HepG2 (cell line): ENCODE measurements at regions not wholly inside any gene's neighbourhood (a gene's known extent, or its start where the extent isn't known, plus 50 kb on each side); places are given as distances from the start of the nearest gene placed in this dataset.

ENCODE experiments used
- ATF3 ChIP-seq: sonication (generic); formaldehyde crosslinking; IDR thresholded peaks from 2 replicates; pipeline ENCODE4 v1.4.0; 2020; ENCODE audit warnings: missing genetic modification reagents
- ATF4 ChIP-seq, 2 experiments: fragments of 450-650 bp in 1 of 2; sonication (generic) in 1 of 2; formaldehyde crosslinking; IDR thresholded peaks; 2 replicates each; pipeline versions ENCODE4 v1.5.0 to v1.8.0; 2020 to 2022; ENCODE audit warnings: mild to moderate bottlenecking in 1 of 2, missing genetic modification reagents in 1 of 2
- FOXJ3 ChIP-seq: sonication (generic); formaldehyde crosslinking; IDR thresholded peaks from 2 replicates; pipeline ENCODE4 v1.4.0; 2020; ENCODE audit warnings: missing genetic modification reagents, mild to moderate bottlenecking, borderline replicate concordance
- JUNB ChIP-seq: sonication (generic); formaldehyde crosslinking; IDR thresholded peaks from 2 replicates; pipeline ENCODE4 v1.8.0; 2022; ENCODE audit warnings: missing genetic modification reagents, mild to moderate bottlenecking, borderline replicate concordance
- NFE2L2 ChIP-seq: fragments of 150-350 bp; IDR thresholded peaks from 2 replicates; pipeline ENCODE4 v1.6.1; 2014; ENCODE audit warnings: low read length
- NFIC ChIP-seq: IDR thresholded peaks from 2 replicates; pipeline ENCODE4 v1.6.1; 2012; ENCODE audit warnings: mild to moderate bottlenecking, low read length, inconsistent platforms
- UBTF ChIP-seq: sonication (generic); formaldehyde crosslinking; IDR thresholded peaks from 2 replicates; pipeline ENCODE4 v1.4.0; 2020; ENCODE audit warnings: mild to moderate bottlenecking, missing genetic modification reagents
- ZBTB40 ChIP-seq, 2 experiments: fragments of 450-650 bp in 1 of 2; sonication (generic) in 1 of 2; formaldehyde crosslinking in 1 of 2; IDR thresholded peaks; 2 replicates each; pipeline versions ENCODE4 v1.6.1 to v1.8.0; 2016 to 2022; ENCODE audit warnings: antibody characterized with exemption in 1 of 2, mild to moderate bottlenecking in 1 of 2, missing genetic modification reagents in 1 of 2
- ZBTB49 ChIP-seq: sonication (generic); formaldehyde crosslinking; IDR thresholded peaks from 2 replicates; pipeline ENCODE4 v1.4.0; 2020; ENCODE audit warnings: missing genetic modification reagents, borderline replicate concordance
- ZFP41 ChIP-seq: sonication (generic); formaldehyde crosslinking; IDR thresholded peaks from 2 replicates; pipeline ENCODE4 v1.4.0; 2020; ENCODE audit warnings: mild to moderate bottlenecking, missing genetic modification reagents, borderline replicate concordance
- ZNF446 ChIP-seq: sonication (generic); formaldehyde crosslinking; IDR thresholded peaks from 2 replicates; pipeline ENCODE4 v1.5.0; 2020; ENCODE audit warnings: mild to moderate bottlenecking, missing genetic modification reagents
- ZNF709 ChIP-seq: sonication (generic); formaldehyde crosslinking; IDR thresholded peaks from 2 replicates; pipeline ENCODE4 v1.5.0; 2020; ENCODE audit warnings: mild to moderate bottlenecking, missing genetic modification reagents
- ZNF891 ChIP-seq: sonication (generic); formaldehyde crosslinking; IDR thresholded peaks from 2 replicates; pipeline ENCODE4 v1.5.0; 2020; ENCODE audit warnings: mild to moderate bottlenecking, missing genetic modification reagents

- no peak for TF ChIP-seq NFIC
- no peak for TF ChIP-seq NFE2L2
- TF ChIP-seq ZNF709 (CRISPR knock-in tag): peak; percentile 52; the same call in 1 of the 2 replicates
- no peak for TF ChIP-seq ZBTB49
- no peak for TF ChIP-seq ATF3 (CRISPR knock-in tag)
- TF ChIP-seq ZNF891 (CRISPR knock-in tag): no peak; the same call in 1 of the 2 replicates
- TF ChIP-seq FOXJ3 (CRISPR knock-in tag): no peak
- no peak for TF ChIP-seq ZFP41 (CRISPR knock-in tag)
- peak; percentile 53 for TF ChIP-seq JUNB (CRISPR knock-in tag)
- no peak for TF ChIP-seq ATF4 (CRISPR knock-in tag; IDR thresholded peaks at IDR 0.05)
- no peak for TF ChIP-seq ZBTB40 (IDR thresholded peaks at IDR 0.05)
- TF ChIP-seq ZBTB40 (CRISPR knock-in tag; IDR thresholded peaks at IDR 0.05): peak; percentile 70; the same call in 1 of the 2 replicates
- TF ChIP-seq UBTF: no peak; the same call in 1 of the 2 replicates
- TF ChIP-seq ZNF446: 0 out of 2 replicates have a peak, but pooled peaks have one; percentile 49
These were observed 53.3 kb upstream of the PSD2 start (continued) for GRCh38 chr5:139742173-139742903.
